NCI-H2196 (cell line): ENCODE measurements at regions not wholly inside any gene's neighbourhood (a gene's known extent, or its start where the extent isn't known, plus 50 kb on each side); places are given as distances from the start of the nearest gene placed in this dataset.
"Not testable (repeated sequence)": the region's sequence is repeated elsewhere in the genome, so short reads cannot be mapped to it uniquely, and the experiment has no call there.

Experiments
- DNase-seq: peaks from one replicate; lab custom pipeline; 2025; ENCODE audit not compliant: unreplicated experiment; lab: John Stamatoyannopoulos, UW

GRCh38 chr2:122061206-122061605 lies 305.8 kb downstream of the TSN start:
- DNase-seq, result no peak

GRCh38 chr2:122061831-122062230 lies 306.4 kb downstream of the TSN start:
- DNase-seq, result no peak

GRCh38 chr2:122062506-122062905 lies 307.1 kb downstream of the TSN start:
- no peak for DNase-seq

GRCh38 chr2:122063716-122064115 lies 308.3 kb downstream of the TSN start:
- DNase-seq, result no peak

GRCh38 chr2:122070241-122070731 lies 314.8 kb downstream of the TSN start:
- DNase-seq, result no peak

GRCh38 chr2:122072666-122073065 lies 317.2 kb downstream of the TSN start:
- DNase-seq, result no peak

GRCh38 chr2:122074201-122074600 lies 318.8 kb downstream of the TSN start:
- no peak for DNase-seq

- no peak for DNase-seq
These were observed 319.9 kb downstream of the TSN start for GRCh38 chr2:122075381-122075780.

GRCh38 chr2:122077114-122077513 lies 321.7 kb downstream of the TSN start:
- DNase-seq, result no peak

GRCh38 chr2:122077771-122078170 lies 322.3 kb downstream of the TSN start:
- DNase-seq, result no peak

GRCh38 chr2:122078451-122078850 lies 323.0 kb downstream of the TSN start:
- no peak for DNase-seq

- no peak for DNase-seq
These were observed 324.4 kb downstream of the TSN start for GRCh38 chr2:122079844-122080243.

GRCh38 chr2:122080316-122080715 lies 324.9 kb downstream of the TSN start:
- DNase-seq, result no peak

- no peak for DNase-seq
These were observed 325.4 kb downstream of the TSN start for GRCh38 chr2:122080871-122081270.

GRCh38 chr2:122081751-122082150 lies 326.3 kb downstream of the TSN start:
- DNase-seq, result peak; percentile 32

GRCh38 chr2:122083256-122084048 lies 328.0 kb downstream of the TSN start:
- no peak for DNase-seq

GRCh38 chr2:122085672-122086071 lies 330.2 kb downstream of the TSN start:
- DNase-seq, result not testable (repeated sequence)

- no peak for DNase-seq
These were observed 339.1 kb downstream of the TSN start for GRCh38 chr2:122094557-122094956.

- no peak for DNase-seq
These were observed 341.3 kb downstream of the TSN start for GRCh38 chr2:122096761-122097160.

GRCh38 chr2:122098306-122098705 lies 342.9 kb downstream of the TSN start:
- no peak for DNase-seq

- no peak for DNase-seq
These were observed 344.9 kb downstream of the TSN start for GRCh38 chr2:122100346-122100745.

- no peak for DNase-seq
These were observed 345.3 kb downstream of the TSN start for GRCh38 chr2:122100756-122101155.

GRCh38 chr2:122101319-122101718 lies 345.9 kb downstream of the TSN start:
- no peak for DNase-seq
